H1 (cell line): ENCODE measurements at regions not wholly inside any gene's neighbourhood (a gene's known extent, or its start where the extent isn't known, plus 50 kb on each side); places are given as distances from the start of the nearest gene placed in this dataset.

Source experiments
- CTCF ChIA-PET: fragments of 300-600 bp; sonication (Branson Sonifier 250); formaldehyde crosslinking; loops from one replicate; lab custom pipeline; 2021; ENCODE audit not compliant: partially characterized antibody; lab: Charles Lee
- POLR2A ChIA-PET: fragments of 300-600 bp; sonication (Branson Sonifier 250); formaldehyde crosslinking; loops from one replicate; lab custom pipeline; 2021; ENCODE audit warnings: inconsistent platforms; ENCODE audit not compliant: partially characterized antibody; lab: Charles Lee
- DNase-seq, 2 experiments: peaks; one replicate each; pipeline versions ENCODE4 v3.0.0 to v3.0.0-alpha.2; 2010 to 2022; ENCODE audit warnings: low spot score in 2 of 2, low read depth in 1 of 2, mixed read lengths in 1 of 2
- FAIRE-seq: peaks from 2 replicates; lab custom pipeline; 2011; peaks lifted over from hg19 to GRCh38; lab: Jason Lieb, UNC
- H2AFZ ChIP-seq: 2 replicates; pipeline ENCODE4 v1.8.1; 2012; ENCODE audit warnings: low read length, inconsistent platforms
- H2AK5ac ChIP-seq: 2 replicates; pipeline ENCODE4 v1.6.1; 2013; ENCODE audit warnings: low read depth, low read length
- H2BK120ac ChIP-seq: replicated peaks from 2 replicates; pipeline ENCODE3; 2013; ENCODE audit warnings: low read depth, low read length, inconsistent platforms
- H2BK12ac ChIP-seq: 2 replicates; pipeline ENCODE4 v1.6.1; 2013; ENCODE audit warnings: low read depth, low read length
- H2BK15ac ChIP-seq: 2 replicates; pipeline ENCODE4 v1.6.1; 2013; ENCODE audit warnings: low read length
- H2BK20ac ChIP-seq: 2 replicates; pipeline ENCODE4 v1.6.1; 2013; ENCODE audit warnings: low read length
- H2BK5ac ChIP-seq: 2 replicates; pipeline ENCODE4 v1.6.1; 2013; ENCODE audit warnings: low read depth, low read length
- H3K14ac ChIP-seq: 2 replicates; pipeline ENCODE4 v1.6.1; 2013; ENCODE audit warnings: inconsistent platforms; ENCODE audit not compliant: insufficient read length
- H3K18ac ChIP-seq: 2 replicates; pipeline ENCODE4 v1.6.1; 2013; ENCODE audit warnings: low read length; ENCODE audit errors: extremely low read depth
- H3K23ac ChIP-seq: 2 replicates; pipeline ENCODE4 v1.6.1; 2013; ENCODE audit warnings: inconsistent platforms; ENCODE audit not compliant: insufficient read length
- H3K23me2 ChIP-seq: 2 replicates; pipeline ENCODE4 v1.6.1; 2013; ENCODE audit warnings: low read depth, low read length
- H3K27ac ChIP-seq: 2 replicates; pipeline ENCODE4 v1.6.1; 2011; ENCODE audit warnings: low read depth, low read length, inconsistent platforms
- H3K27me3 ChIP-seq, 4 experiments: replicated peaks in 1 of 4; 1 replicate in 1 of 4; 2 replicates in 3 of 4; pipeline versions ENCODE4 v1.6.1 to v1.8.1; 2011 to 2013; ENCODE audit warnings: low read length in 3 of 4, mild to moderate bottlenecking in 3 of 4, inconsistent platforms in 2 of 4, mixed read lengths in 2 of 4, moderate library complexity in 1 of 4; ENCODE audit not compliant: control insufficient read depth in 3 of 4, insufficient read depth in 3 of 4; ENCODE audit errors: extremely low read depth in 1 of 4
- H3K36me3 ChIP-seq, 4 experiments: 2 replicates each; pipeline versions ENCODE4 v1.6.1 to v1.8.1; 2011 to 2013; ENCODE audit warnings: mild to moderate bottlenecking in 4 of 4, low read length in 3 of 4, moderate library complexity in 2 of 4, control low read depth in 1 of 4, inconsistent platforms in 1 of 4; ENCODE audit not compliant: insufficient read depth in 4 of 4, control insufficient read depth in 2 of 4
- H3K4ac ChIP-seq: replicated peaks from 2 replicates; pipeline ENCODE3; 2013; ENCODE audit warnings: low read length, low read depth, mixed read lengths, inconsistent platforms; ENCODE audit not compliant: insufficient read length
- H3K4me1 ChIP-seq, 4 experiments: replicated peaks in 1 of 4; 1 replicate in 1 of 4; 2 replicates in 3 of 4; pipeline versions ENCODE4 v1.6.1 to v1.8.1; 2011 to 2013; ENCODE audit warnings: low read length in 3 of 4, inconsistent platforms in 2 of 4, mixed read lengths in 1 of 4; ENCODE audit not compliant: insufficient read depth in 4 of 4, control insufficient read depth in 3 of 4
- H3K4me2 ChIP-seq, 2 experiments: 2 replicates each; pipeline versions ENCODE4 v1.6.1 to v1.8.1; 2011 to 2013; ENCODE audit warnings: low read depth in 2 of 2, low read length in 2 of 2, control low read depth in 1 of 2, inconsistent platforms in 1 of 2, mild to moderate bottlenecking in 1 of 2; ENCODE audit not compliant: insufficient read depth in 1 of 2
- H3K4me3 ChIP-seq, 4 experiments: fragments of 200-600, 300-600 bp in 1 of 4; sonication (generic), shearing (Covaris generic), sonication (Bioruptor Twin) in 1 of 4; 2 replicates each; pipeline versions ENCODE4 v1.5.1 to v1.8.1; 2011 to 2016; ENCODE audit warnings: low read length in 4 of 4, low read depth in 3 of 4, control low read depth in 2 of 4, inconsistent platforms in 2 of 4, mild to moderate bottlenecking in 2 of 4, mixed read lengths in 1 of 4, moderate library complexity in 1 of 4; ENCODE audit not compliant: insufficient read depth in 2 of 4; ENCODE audit errors: extremely low read depth in 1 of 4
- H3K56ac ChIP-seq: replicated peaks from 2 replicates; pipeline ENCODE3; 2013; ENCODE audit warnings: low read depth, mild to moderate bottlenecking, mixed read lengths, low read length, inconsistent platforms; ENCODE audit not compliant: insufficient read length
- H3K79me1 ChIP-seq: 2 replicates; pipeline ENCODE4 v1.6.1; 2013; ENCODE audit warnings: low read depth, low read length, control low read depth
- H3K79me2 ChIP-seq, 2 experiments: 2 replicates each; pipeline versions ENCODE4 v1.6.1 to v1.8.1; 2012 to 2013; ENCODE audit warnings: low read length in 2 of 2, mild to moderate bottlenecking in 2 of 2, inconsistent platforms in 1 of 2; ENCODE audit not compliant: insufficient read depth in 2 of 2, control insufficient read depth in 1 of 2
- H3K9ac ChIP-seq, 4 experiments: replicated peaks in 1 of 4; 1 replicate in 1 of 4; 2 replicates in 3 of 4; pipeline versions ENCODE4 v1.6.1 to v1.8.1; 2011 to 2013; ENCODE audit warnings: low read depth in 3 of 4, low read length in 3 of 4, control low read depth in 2 of 4, mild to moderate bottlenecking in 2 of 4, moderate library complexity in 2 of 4, inconsistent platforms in 1 of 4; ENCODE audit errors: extremely low read depth in 1 of 4
- H3K9me3 ChIP-seq, 2 experiments: 2 replicates each; pipeline versions ENCODE4 v1.6.1 to v1.8.1; 2012 to 2013; ENCODE audit warnings: mild to moderate bottlenecking in 2 of 2, moderate library complexity in 2 of 2, control low read depth in 1 of 2, inconsistent platforms in 1 of 2, low read depth in 1 of 2, low read length in 1 of 2, mixed read lengths in 1 of 2; ENCODE audit not compliant: insufficient read depth in 2 of 2
- H4K20me1 ChIP-seq, 2 experiments: replicated peaks in 1 of 2; 2 replicates each; pipeline versions ENCODE3 to v1.8.1; 2011 to 2013; ENCODE audit warnings: inconsistent platforms in 2 of 2, low read length in 2 of 2, mild to moderate bottlenecking in 1 of 2; ENCODE audit not compliant: insufficient read depth in 2 of 2, control insufficient read depth in 1 of 2
- H4K5ac ChIP-seq: 2 replicates; pipeline ENCODE4 v1.6.1; 2013; ENCODE audit warnings: low read length, low read depth, mixed read lengths, inconsistent platforms; ENCODE audit not compliant: insufficient read length
- H4K8ac ChIP-seq: 2 replicates; pipeline ENCODE4 v1.8.0; 2013; ENCODE audit warnings: mild to moderate bottlenecking, moderate library complexity, low read length, inconsistent platforms; ENCODE audit not compliant: insufficient read depth; ENCODE audit errors: extremely low read depth
- H4K91ac ChIP-seq: replicated peaks from 2 replicates; pipeline ENCODE3; 2013; ENCODE audit warnings: low read length, mixed read lengths, inconsistent platforms; ENCODE audit not compliant: insufficient read length
- CHD1 ChIP-seq: IDR thresholded peaks from 2 replicates; pipeline ENCODE4 v1.6.1; 2012; ENCODE audit warnings: low read depth, low read length, improper control_type of control experiment
- CTCF ChIP-seq, 3 experiments: IDR thresholded peaks; 1 replicate in 2 of 3; 2 replicates in 1 of 3; pipeline versions ENCODE4 v1.5.1 to v1.6.1; 2011; ENCODE audit warnings: low read length in 3 of 3, mild to moderate bottlenecking in 3 of 3, inconsistent platforms in 2 of 3, low read depth in 1 of 3, moderate library complexity in 1 of 3; ENCODE audit not compliant: insufficient read depth in 1 of 3; ENCODE audit errors: control extremely low read depth in 1 of 3
- EGR1 ChIP-seq: IDR thresholded peaks from 2 replicates; pipeline ENCODE4 v1.6.1; 2011; ENCODE audit warnings: low read depth, low read length, borderline replicate concordance
- NRF1 ChIP-seq: IDR thresholded peaks from 2 replicates; pipeline ENCODE4 v1.6.1; 2011; ENCODE audit warnings: mild to moderate bottlenecking, low read depth, low read length, improper control_type of control experiment
- PHF8 ChIP-seq: fragments of 200-600 bp; sonication (generic); conservative IDR thresholded peaks from 2 replicates; pipeline ENCODE4 v1.7.1; 2012; ENCODE audit warnings: low read depth, mild to moderate bottlenecking, inconsistent platforms, low read length, moderate library complexity
- POU5F1 ChIP-seq: IDR thresholded peaks from 2 replicates; pipeline ENCODE4 v1.6.1; 2011; ENCODE audit warnings: low read depth, mild to moderate bottlenecking, low read length, moderate library complexity
- RAD21 ChIP-seq, 2 experiments: IDR thresholded peaks in 1 of 2; conservative IDR thresholded peaks in 1 of 2; 2 replicates each; pipeline ENCODE4 v1.6.1; 2011; ENCODE audit warnings: low read depth in 2 of 2, low read length in 2 of 2, improper control_type of control experiment in 1 of 2, inconsistent platforms in 1 of 2, mild to moderate bottlenecking in 1 of 2, moderate library complexity in 1 of 2
- RFX5 ChIP-seq: IDR thresholded peaks from 2 replicates; pipeline ENCODE4 v1.6.1; 2011; ENCODE audit warnings: low read depth, low read length, improper control_type of control experiment, borderline replicate concordance
- RNF2 ChIP-seq: fragments of 200-900, 300-1000 bp; sonication (generic); IDR thresholded peaks from 2 replicates; pipeline ENCODE4 v1.7.1; 2016; ENCODE audit warnings: borderline replicate concordance, low read depth, mild to moderate bottlenecking, antibody characterized with exemption, low read length; ENCODE audit not compliant: poor library complexity, severe bottlenecking; ENCODE audit errors: missing control alignments
- RXRA ChIP-seq: IDR thresholded peaks from 2 replicates; pipeline ENCODE4 v1.6.1; 2011; ENCODE audit warnings: low read depth, mild to moderate bottlenecking, low read length, moderate library complexity; ENCODE audit not compliant: insufficient read depth
- SRF ChIP-seq: IDR thresholded peaks from 2 replicates; pipeline ENCODE4 v1.6.1; 2011; ENCODE audit warnings: mild to moderate bottlenecking, low read depth, low read length, moderate library complexity
- TBP ChIP-seq: IDR thresholded peaks from 2 replicates; pipeline ENCODE4 v1.6.1; 2011; ENCODE audit warnings: low read depth, low read length, improper control_type of control experiment
- TEAD4 ChIP-seq: IDR thresholded peaks from 2 replicates; pipeline ENCODE4 v1.6.1; 2012; ENCODE audit warnings: low read depth, low read length, inconsistent platforms, mixed read lengths

- no peak overlapping the region for H3K27ac ChIP-seq
- H3K4me1 ChIP-seq: no peaks in the 10 kb centered on the region
- CTCF ChIA-PET: no interaction called here
- no peak overlapping the region for H3K4me2 ChIP-seq
- no peak for TF ChIP-seq TEAD4
- no peak for TF ChIP-seq RXRA
- TF ChIP-seq NRF1: no peak
- TF ChIP-seq RFX5: no peak
- TF ChIP-seq PHF8: no peak
- TF ChIP-seq RNF2: no peak
- no peak for TF ChIP-seq EGR1
- no peak for TF ChIP-seq TBP
- TF ChIP-seq CTCF (IDR thresholded peaks at IDR 0.05; ENCODE audit: control extremely low read depth in 1 of 3, insufficient read depth in 1 of 3, low read depth in 1 of 3, low read length in 3 of 3): no peak
- no peak for TF ChIP-seq CHD1
- no peak for TF ChIP-seq POU5F1
- TF ChIP-seq SRF: no peak
- no peak for TF ChIP-seq RAD21 (IDR thresholded peaks at IDR 0.05 in 1 of 2, conservative IDR thresholded peaks at IDR 0.05 in 1 of 2; ENCODE audit: low read depth in 2 of 2, low read length in 2 of 2)
- H3K18ac ChIP-seq: no peak overlapping the region
- H3K36me3 ChIP-seq: no peaks in the 10 kb centered on the region
- no peak overlapping the region for H2BK15ac ChIP-seq
- no peak overlapping the region for H3K9ac ChIP-seq
- no peaks in the 10 kb centered on the region for H3K79me1 ChIP-seq
- FAIRE-seq: no peak
- no peak overlapping the region for H3K4me3 ChIP-seq
- H3K23ac ChIP-seq: no peak overlapping the region
- H4K20me1 ChIP-seq: no peaks in the 10 kb centered on the region
- H2BK5ac ChIP-seq: no peak overlapping the region
- H2BK12ac ChIP-seq: no peak overlapping the region
- no peak overlapping the region for H2BK120ac ChIP-seq
- H3K27me3 ChIP-seq: no peaks in the 10 kb centered on the region
- H3K79me2 ChIP-seq: no peaks in the 10 kb centered on the region
- no peaks in the 10 kb centered on the region for H3K23me2 ChIP-seq
- no peak overlapping the region for H3K14ac ChIP-seq
- no peak overlapping the region for H2AK5ac ChIP-seq
- H4K91ac ChIP-seq: no peak overlapping the region
- H3K9me3 ChIP-seq: no peaks in the 10 kb centered on the region
- H2BK20ac ChIP-seq: no peak overlapping the region
- no peak for DNase-seq
- H3K56ac ChIP-seq: no peak overlapping the region
- no peak overlapping the region for H2AFZ ChIP-seq
- H4K5ac ChIP-seq: no peak overlapping the region
- no peak overlapping the region for H3K4ac ChIP-seq
- H4K8ac ChIP-seq: no peak overlapping the region
- POLR2A ChIA-PET: no interaction called here
Observed at GRCh38 chr11:29534836-29535235, 482.0 kb downstream of the KCNA4 start.
